Sciatic nerve (tissue), 2 donors: ENCODE measurements at regions not wholly inside any gene's neighbourhood (a gene's known extent, or its start where the extent isn't known, plus 50 kb on each side); places are given as distances from the start of the nearest gene placed in this dataset.
"Not testable (repeated sequence)": the region's sequence is repeated elsewhere in the genome, so short reads cannot be mapped to it uniquely, and the experiment has no call there.

ENCODE experiments used
- ATAC-seq: fragments of 200-7000 bp; cut with Tn5 transposase; one replicate; pipeline ENCODE4 v1.9.1; 2020; ENCODE audit warnings: mild to moderate bottlenecking, moderate library complexity
- DNase-seq: peaks from one replicate; pipeline ENCODE4 v3.0.0-alpha.2; 2020; ENCODE audit warnings: low spot score
- intact Hi-C: fragments of 100-400 bp; cut with DNase I; formaldehyde crosslinking; loops from one replicate; pipeline ENCODE4 v1.14.2; 2022
- donor health status: DM: no; HTN: no; CAD: no.
- donor health status: DM: no; HTN: no; CAD: no.

DNA sequence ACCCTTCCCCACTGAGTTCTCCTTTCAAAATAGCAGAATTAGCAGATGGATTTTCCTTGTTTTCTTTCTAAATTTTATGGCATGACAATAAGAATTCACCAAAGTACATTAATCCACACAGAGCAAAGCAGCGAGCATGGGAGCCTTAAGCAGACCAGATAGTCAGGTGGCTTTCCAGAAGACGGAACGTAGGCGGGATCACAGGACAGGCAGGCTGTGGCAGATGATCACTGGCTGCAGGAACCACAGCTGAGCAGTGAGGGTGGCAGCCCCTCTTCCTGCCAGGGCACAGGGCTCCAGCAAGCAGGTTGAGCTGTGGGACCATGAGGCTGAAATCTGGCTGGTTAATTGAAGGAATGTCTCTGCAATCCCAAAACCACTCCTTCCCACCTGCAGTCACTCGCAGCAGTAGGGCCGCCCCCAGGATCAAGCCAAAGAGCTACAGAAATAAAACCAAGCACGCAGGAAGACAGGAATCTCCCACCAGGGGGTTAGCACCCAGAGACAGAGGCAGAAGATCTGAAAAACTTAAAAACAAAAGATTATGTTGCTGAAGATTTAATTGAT, 259.9 kb downstream of the EIPR1 start:
- no peak for ATAC-seq
- intact Hi-C loops, result no loop called here
- DNase-seq, result no peak

DNA sequence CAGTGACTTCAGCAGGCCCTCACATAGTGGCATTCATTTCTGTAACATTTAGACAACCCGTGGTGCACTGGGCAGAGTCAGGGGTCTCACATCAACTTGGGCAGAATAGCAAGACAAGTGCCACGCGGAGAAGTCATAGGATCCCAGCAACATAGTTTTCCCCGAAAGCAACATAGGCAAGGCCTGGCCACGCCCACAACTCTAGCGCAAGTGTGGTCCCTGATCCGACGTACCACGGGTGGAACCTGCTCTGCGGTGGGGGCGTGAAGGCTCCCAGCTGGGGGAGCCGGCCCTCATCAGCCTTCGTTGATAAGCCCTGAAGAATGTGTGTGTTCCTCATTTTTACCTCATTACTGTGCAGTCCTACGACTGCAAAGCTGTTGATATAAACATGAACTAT, 261.2 kb downstream of the EIPR1 start:
- intact Hi-C loops, result no loop called here
- DNase-seq (no peak), ATAC-seq (no peak)

DNA sequence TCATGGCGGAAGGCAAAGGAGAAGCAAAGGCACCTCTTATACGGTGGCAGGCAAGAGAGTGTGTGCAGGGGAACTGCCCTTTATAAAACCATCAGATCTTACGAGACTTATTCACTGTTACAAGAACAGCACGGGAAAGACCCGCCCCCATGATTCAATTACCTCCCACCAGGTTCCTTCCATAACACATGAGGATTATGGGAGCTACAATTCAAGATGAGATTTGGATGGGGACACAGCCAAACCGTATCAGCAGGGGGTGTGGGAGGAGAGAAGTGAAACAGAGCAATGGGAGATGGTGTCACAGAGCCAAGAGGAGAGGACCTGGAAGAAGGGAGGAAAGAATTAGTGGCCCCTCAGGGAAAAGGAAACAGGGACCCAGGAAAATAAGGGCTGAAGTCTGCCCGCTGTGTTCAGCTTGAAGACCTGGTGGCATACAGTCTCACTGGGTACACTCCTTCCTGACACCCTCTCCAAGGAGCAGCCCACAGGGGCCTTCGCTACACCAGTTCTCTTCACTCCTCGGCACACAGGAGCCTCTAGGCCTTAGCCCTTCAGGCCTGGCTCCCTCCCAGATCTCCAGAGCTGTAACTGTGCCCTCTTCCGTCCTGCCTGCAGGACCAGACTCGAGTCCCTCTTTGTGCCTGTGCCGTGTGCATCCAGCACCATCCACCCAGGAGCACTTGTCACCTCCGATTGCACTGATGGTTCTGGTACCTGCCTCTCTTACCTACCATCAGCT, 262.1 kb downstream of the EIPR1 start:
- DNase-seq (no peak), ATAC-seq (no peak)
- intact Hi-C loops, result no loop called here

GRCh38 chr2:3114406-3115185, 263.0 kb downstream of the EIPR1 start:
- intact Hi-C loops, result no loop called here
- ATAC-seq (no peak), DNase-seq (no peak)

GRCh38 chr2:3113769-3114168, 263.8 kb downstream of the EIPR1 start:
- ATAC-seq (no peak), DNase-seq (no peak)
- intact Hi-C loops, result no loop called here

- DNase-seq, result no peak
- intact Hi-C loops, result no loop called here
- ATAC-seq, result no peak
Observed at GRCh38 chr2:3113122-3113521, 264.5 kb downstream of the EIPR1 start.

- intact Hi-C loops, result no loop called here
- ATAC-seq (no peak), DNase-seq (no peak)
Observed at GRCh38 chr2:3112553-3112952, 265.1 kb downstream of the EIPR1 start.

DNA sequence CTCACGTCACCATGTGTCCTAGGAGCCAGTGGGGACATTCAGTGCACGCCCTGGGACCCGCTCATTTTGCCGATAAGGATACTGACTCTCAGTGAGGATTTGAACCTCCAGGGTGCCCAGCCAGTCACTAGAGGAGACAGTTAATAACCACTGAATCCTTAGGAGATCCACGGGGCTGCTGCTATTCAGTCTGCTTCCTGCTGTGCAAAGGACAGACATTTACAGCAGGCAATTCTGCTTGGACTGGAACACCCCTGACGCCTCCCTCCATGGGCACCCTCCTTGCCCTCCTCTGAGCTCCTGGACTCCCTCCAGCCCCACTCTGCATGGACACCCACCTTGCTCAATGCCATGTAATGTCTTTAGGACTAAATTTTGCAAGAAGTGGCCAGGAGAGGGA, 265.5 kb downstream of the EIPR1 start:
- no peak for DNase-seq
- no peak for ATAC-seq
- intact Hi-C loops, result no loop called here

- no peak for DNase-seq
Observed at GRCh38 chr2:3110994-3111666, 266.5 kb downstream of the EIPR1 start.

GRCh38 chr2:3110555-3110954, 267.1 kb downstream of the EIPR1 start:
- intact Hi-C loops, result no loop called here
- no peak for DNase-seq
- no peak for ATAC-seq

More at GRCh38 chr2:3110994-3111666, 266.5 kb downstream of the EIPR1 start:
- ATAC-seq, result no peak
- intact Hi-C loops, result no loop called here

DNA sequence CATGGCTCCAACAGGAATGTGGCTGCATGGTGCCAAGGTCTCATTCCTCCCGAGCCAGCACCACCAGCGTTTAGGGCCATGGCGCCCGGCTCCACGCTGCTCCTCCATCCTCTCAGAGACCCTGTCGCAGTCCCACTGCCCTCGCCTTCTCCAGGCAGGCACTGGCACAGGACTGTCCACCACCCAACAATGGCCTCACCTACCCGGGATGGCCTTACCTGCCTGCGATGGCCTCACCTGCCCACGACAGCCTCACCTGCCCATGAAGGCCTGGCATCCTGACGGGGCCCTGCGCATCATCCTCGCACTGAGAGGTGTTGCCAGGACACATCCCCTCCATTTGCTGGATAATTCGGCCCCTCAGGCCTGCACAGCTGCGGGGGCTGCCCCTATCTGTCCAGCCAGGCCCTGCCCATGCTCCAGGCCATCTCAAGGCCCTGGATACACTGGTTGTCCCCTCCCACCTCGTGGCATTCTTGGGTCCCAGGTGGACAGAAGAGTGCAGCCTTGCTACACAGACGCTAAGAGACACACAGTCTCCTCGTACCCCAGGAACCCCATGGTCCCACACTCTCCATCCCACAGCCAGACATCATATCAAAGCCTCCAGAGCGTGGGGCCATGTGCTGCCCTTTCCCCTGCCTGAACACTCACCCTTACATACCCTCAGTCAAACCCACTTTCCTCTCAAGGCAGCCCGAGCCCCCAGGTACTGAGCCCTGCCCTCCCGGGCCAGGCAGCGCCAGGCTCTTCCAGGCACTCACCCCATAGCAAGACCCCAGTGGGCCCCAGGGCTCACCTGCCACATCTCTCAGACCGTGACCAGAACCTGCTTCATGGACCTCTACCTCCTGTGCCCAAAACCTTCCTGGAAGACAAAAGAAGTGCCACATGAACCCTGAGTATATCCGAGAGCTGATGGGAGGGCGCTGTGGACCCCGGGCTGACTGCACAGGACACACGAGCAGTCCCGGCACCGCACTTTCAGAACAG, 268.6 kb downstream of the EIPR1 start:
- intact Hi-C loops, result no loop called here
- DNase-seq (peak; percentile 46), ATAC-seq (no peak)

DNA sequence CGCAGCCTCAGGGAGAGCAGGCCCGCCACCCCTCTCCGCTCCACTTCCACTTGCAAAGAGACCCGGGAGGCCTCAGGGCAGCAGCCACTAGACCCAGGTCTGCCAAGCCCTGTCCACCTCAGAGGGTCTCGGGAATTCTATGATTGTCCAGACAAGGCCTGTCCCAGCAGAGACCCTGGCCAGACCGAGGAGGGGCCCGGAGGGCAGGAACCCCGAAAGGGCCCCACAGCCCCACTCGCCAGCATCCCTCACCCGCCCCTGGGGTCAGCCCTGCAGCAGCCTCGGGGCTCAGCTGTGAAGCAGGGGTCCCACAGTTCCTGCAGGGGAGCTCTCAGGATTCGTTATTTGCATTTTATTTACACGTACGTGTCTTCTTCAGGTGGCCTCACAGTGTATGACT, 269.5 kb downstream of the EIPR1 start:
- no peak for ATAC-seq
- intact Hi-C loops, result no loop called here
- no peak for DNase-seq

DNA sequence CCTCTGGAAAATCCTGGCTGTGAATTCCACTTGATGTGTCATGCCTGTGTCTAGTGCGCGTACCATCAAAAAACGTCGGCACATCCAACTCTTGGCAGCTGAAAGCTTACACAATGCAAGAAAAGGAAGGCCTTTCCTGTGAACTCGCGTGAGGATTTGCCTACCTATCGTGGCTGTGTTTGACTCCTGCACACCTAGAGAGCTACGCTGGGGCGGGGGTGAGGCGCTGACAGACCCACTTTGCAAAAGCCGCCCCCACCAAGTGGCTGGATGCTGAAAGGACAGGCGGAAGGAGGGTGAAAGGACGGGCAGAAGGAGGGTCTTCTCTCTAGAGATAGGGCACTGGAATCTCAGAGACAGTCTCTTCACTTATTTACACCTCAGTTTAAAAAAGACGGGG, 270.1 kb downstream of the EIPR1 start:
- intact Hi-C loops, result no loop called here
- ATAC-seq, result no peak
- DNase-seq, result peak; percentile 21

DNA sequence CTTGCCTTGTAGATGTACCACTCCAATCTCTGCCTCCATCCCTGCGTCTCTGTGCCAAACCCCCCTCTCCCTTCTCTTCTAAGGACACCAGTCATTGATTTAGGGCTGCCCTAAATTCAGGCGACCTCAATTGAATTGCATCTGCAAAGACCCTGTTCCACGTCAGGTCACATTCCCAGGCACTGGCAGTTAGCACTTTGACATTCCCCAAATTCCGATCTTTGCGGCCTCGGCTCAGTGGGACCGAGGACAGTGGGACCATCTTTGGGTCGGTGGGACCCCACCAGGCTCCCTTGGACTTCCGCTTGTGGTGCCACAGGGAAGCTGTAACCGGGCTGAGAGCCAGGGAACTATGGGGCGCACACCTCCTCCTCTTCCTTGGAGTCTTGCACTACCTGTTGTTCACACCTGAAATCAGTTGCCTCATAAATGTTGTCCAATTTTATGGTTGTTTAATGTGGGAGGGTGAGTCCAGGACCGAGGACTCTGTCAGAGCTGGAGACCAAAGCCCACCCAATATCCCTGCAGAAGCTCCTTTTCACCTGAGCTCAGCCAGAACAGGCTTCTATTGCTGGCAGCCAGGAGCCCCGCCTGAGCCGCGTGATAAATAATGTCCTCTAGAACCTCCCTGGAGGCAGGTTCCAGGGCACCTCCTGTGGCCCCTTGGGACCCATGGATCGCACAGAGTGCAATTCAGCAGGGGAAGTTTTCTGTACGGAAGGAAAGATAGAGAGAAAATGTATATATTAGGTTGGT, 271.6 kb downstream of the EIPR1 start:
- no peak for ATAC-seq
- DNase-seq, result peak; percentile 22
- intact Hi-C loops, result no loop called here

DNA sequence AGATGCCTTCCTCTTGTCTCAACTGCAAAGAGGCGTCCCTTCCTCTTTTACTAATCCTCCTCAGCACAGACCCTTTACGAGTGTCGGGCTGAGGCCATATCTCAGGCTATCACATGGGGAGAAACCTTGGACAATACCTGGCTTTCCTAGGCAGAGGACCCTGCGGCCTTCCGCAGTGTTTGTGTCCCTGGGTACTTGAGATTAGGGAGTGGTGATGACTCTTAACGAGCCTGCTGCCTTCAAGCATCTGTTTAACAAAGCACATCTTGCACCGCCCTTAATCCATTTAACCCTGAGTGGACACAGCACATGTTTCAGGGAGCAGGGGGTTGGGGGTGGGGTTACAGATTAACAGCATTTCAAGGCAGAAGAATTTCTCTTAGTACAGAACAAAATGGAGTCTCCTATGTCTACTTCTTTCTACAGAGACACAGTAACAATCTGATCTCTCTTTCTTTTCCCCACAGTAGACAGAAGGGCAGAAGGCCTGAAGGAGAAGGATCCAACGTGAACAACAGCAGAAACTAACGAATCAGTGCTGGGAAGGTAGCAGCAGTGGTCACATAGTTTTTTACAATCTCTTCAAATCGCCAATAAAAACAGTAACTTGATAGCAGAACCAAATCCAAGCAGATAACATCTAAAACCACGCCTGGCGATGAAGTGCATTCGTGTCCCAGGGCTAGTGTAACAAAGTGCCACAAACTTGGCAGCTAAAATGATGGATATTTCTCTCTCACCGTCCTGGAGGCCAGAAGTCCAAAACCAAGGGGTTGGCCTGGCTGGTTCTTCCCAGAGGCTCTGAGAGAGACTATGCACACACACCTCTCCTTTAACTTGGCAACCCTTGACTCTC, 272.4 kb downstream of the EIPR1 start:
- intact Hi-C loops, DNase-seq, ATAC-seq: not testable (repeated sequence)

GRCh38 chr2:3104261-3104660, 273.4 kb downstream of the EIPR1 start:
- DNase-seq (peak; percentile 23), ATAC-seq (no peak)
- intact Hi-C loops, result no loop called here
